BJ (cell line): ENCODE measurements at regions not wholly inside any gene's neighbourhood (a gene's known extent, or its start where the extent isn't known, plus 50 kb on each side); places are given as distances from the start of the nearest gene placed in this dataset.

Experiments used
- CTCF ChIA-PET: fragments of 350-600 bp; formaldehyde crosslinking; extraction: SDS; loops from one replicate; lab custom pipeline; 2021; ENCODE audit warnings: antibody characterized with exemption, inconsistent platforms; lab: Yijun Ruan, JAX
- POLR2A ChIA-PET: fragments of 300-600 bp; sonication (Branson Sonifier 250); formaldehyde crosslinking; extraction: SDS; loops from one replicate; lab custom pipeline; 2021; ENCODE audit warnings: antibody characterized with exemption; lab: Charles Lee
- DNase-seq: peaks from one replicate; pipeline ENCODE4 v3.0.0-alpha.2; 2011; ENCODE audit warnings: low read depth
- H3K27me3 ChIP-seq: 2 replicates; pipeline ENCODE4 v1.6.0; 2011; ENCODE audit warnings: low read length; ENCODE audit not compliant: control insufficient read depth, insufficient read depth
- H3K36me3 ChIP-seq: 2 replicates; pipeline ENCODE4 v1.5.1; 2011; ENCODE audit warnings: low read length; ENCODE audit not compliant: control insufficient read depth, insufficient read depth
- H3K4me3 ChIP-seq: 2 replicates; pipeline ENCODE4 v1.5.1; 2011; ENCODE audit warnings: low read depth, mild to moderate bottlenecking, control low read depth, low read length
- CTCF ChIP-seq: IDR thresholded peaks from 2 replicates; pipeline ENCODE4 v1.5.1; 2011; ENCODE audit warnings: low read depth, mild to moderate bottlenecking, control low read depth, inconsistent platforms, low read length, moderate library complexity; ENCODE audit not compliant: insufficient read depth

GRCh38 chr20:4613718-4614620 is 72.3 kb upstream of the PRNP start:
- ChIA-PET CTCF (interaction anchor here (0.7 to 3.4 kb wide), 9 partner anchors 9 to 126 kb away, joined by 3 to 17 read pairs (median 4); partner anchors contain the start of gene PRND), POLR2A (no interaction called here)
- peak; percentile 52 for TF ChIP-seq CTCF
- H3K36me3 ChIP-seq: no peaks in the 10 kb centered on the region
- no peak overlapping the region for H3K4me3 ChIP-seq
- DNase-seq: no peak
- H3K27me3 ChIP-seq: no peaks in the 10 kb centered on the region

- CTCF ChIA-PET: interaction anchor here (0.7 to 5.8 kb wide), 10 partner anchors 8 to 127 kb away, joined by 3 to 97 read pairs (median 4); partner anchors contain the start of gene PRND
- no peak for DNase-seq
- TF ChIP-seq CTCF: no peak
- H3K4me3 ChIP-seq: no peak overlapping the region
- no peaks in the 10 kb centered on the region for H3K36me3 ChIP-seq
- POLR2A ChIA-PET: no interaction called here
- no peaks in the 10 kb centered on the region for H3K27me3 ChIP-seq
Measured at GRCh38 chr20:4613184-4613583, 73.1 kb upstream of the PRNP start.

- Histone ChIP-seq H3K4me3 (no peak overlapping the region), H3K27me3 (no peaks in the 10 kb centered on the region), H3K36me3 (no peaks in the 10 kb centered on the region)
- ChIA-PET CTCF (interaction anchor here (0.6 to 5.8 kb wide), 3 partner anchors 79 to 129 kb away, joined by 3 to 97 read pairs (median 17); partner anchors contain the start of gene PRND), POLR2A (no interaction called here)
- TF ChIP-seq CTCF: no peak
- DNase-seq: no peak
Measured at GRCh38 chr20:4610871-4611270, 75.4 kb upstream of the PRNP start.

- H3K27me3 ChIP-seq: no peaks in the 10 kb centered on the region
- no peak for DNase-seq
- no peak for TF ChIP-seq CTCF
- ChIA-PET POLR2A (no interaction called here), CTCF (interaction anchor here (1.6 to 5.8 kb wide), 3 partner anchors 106 to 131 kb away, joined by 5 to 97 read pairs (median 11); partner anchors contain the start of gene PRND)
- no peaks in the 10 kb centered on the region for H3K36me3 ChIP-seq
- no peak overlapping the region for H3K4me3 ChIP-seq
Measured at GRCh38 chr20:4609511-4609910, 76.7 kb upstream of the PRNP start.

- ChIA-PET CTCF (interaction anchor here (1.2 to 5.8 kb wide), 6 partner anchors 24 to 492 kb away, joined by 4 to 97 read pairs (median 5); partner anchors contain the start of gene PRND), POLR2A (no interaction called here)
- H3K36me3 ChIP-seq: no peaks in the 10 kb centered on the region
- no peaks in the 10 kb centered on the region for H3K27me3 ChIP-seq
- TF ChIP-seq CTCF: no peak
- H3K4me3 ChIP-seq: no peak overlapping the region
- no peak for DNase-seq
Measured at GRCh38 chr20:4608861-4609260, 77.4 kb upstream of the PRNP start.
